HFF-Myc (cell line): ENCODE measurements at regions not wholly inside any gene's neighbourhood (a gene's known extent, or its start where the extent isn't known, plus 50 kb on each side); places are given as distances from the start of the nearest gene placed in this dataset.

Experiments used
- DNase-seq: peaks from one replicate; pipeline ENCODE4 v3.0.0-alpha.2; 2011; ENCODE audit warnings: low read depth; ENCODE audit errors: extremely low read depth
- H3K4me3 ChIP-seq: replicated peaks from 2 replicates; pipeline ENCODE4 v1.5.1; 2011; ENCODE audit warnings: low read depth, mild to moderate bottlenecking, control low read depth, low read length
- CTCF ChIP-seq: IDR thresholded peaks from 2 replicates; pipeline ENCODE4 v1.5.1; 2012; ENCODE audit warnings: mild to moderate bottlenecking, low read depth, low read length, control low read depth; ENCODE audit errors: missing control alignments

GRCh38 chr5:89951876-89952275 lies 457.7 kb downstream of the CETN3 start:
- no peak overlapping the region for H3K4me3 ChIP-seq
- TF ChIP-seq CTCF: no peak

GRCh38 chr5:89950234-89950633 lies 459.3 kb downstream of the CETN3 start:
- no peak for TF ChIP-seq CTCF
- no peak overlapping the region for H3K4me3 ChIP-seq

More at GRCh38 chr5:89951876-89952275, 457.7 kb downstream of the CETN3 start:
- DNase-seq: no peak

GRCh38 chr5:89948977-89949376 lies 460.6 kb downstream of the CETN3 start:
- DNase-seq: no peak
- H3K4me3 ChIP-seq: no peak overlapping the region
- no peak for TF ChIP-seq CTCF

More at GRCh38 chr5:89950234-89950633, 459.3 kb downstream of the CETN3 start:
- DNase-seq: no peak

GRCh38 chr5:89946916-89947315 lies 462.6 kb downstream of the CETN3 start:
- DNase-seq: no peak
- no peak for TF ChIP-seq CTCF
- no peak overlapping the region for H3K4me3 ChIP-seq

- no peak for TF ChIP-seq CTCF
- DNase-seq: no peak
Observed at GRCh38 chr5:89946508-89946907, 463.0 kb downstream of the CETN3 start.

GRCh38 chr5:89942171-89942570 lies 467.4 kb downstream of the CETN3 start:
- no peak for TF ChIP-seq CTCF
- H3K4me3 ChIP-seq: no peak overlapping the region
- no peak for DNase-seq

More at GRCh38 chr5:89946508-89946907, 463.0 kb downstream of the CETN3 start:
- H3K4me3 ChIP-seq: no peak overlapping the region

- no peak overlapping the region for H3K4me3 ChIP-seq
- no peak for TF ChIP-seq CTCF
Observed at GRCh38 chr5:89936576-89936975, 473.0 kb downstream of the CETN3 start.

More at GRCh38 chr5:89936576-89936975, 473.0 kb downstream of the CETN3 start:
- DNase-seq: no peak
